WTC11 (cell line): ENCODE measurements at regions not wholly inside any gene's neighbourhood (a gene's known extent, or its start where the extent isn't known, plus 50 kb on each side); places are given as distances from the start of the nearest gene placed in this dataset.

ENCODE experiments used
- ATAC-seq: fragments of 200-7000 bp; cut with Tn5 transposase; 2 replicates; pipeline ENCODE4 v1.10.0; 2021; ENCODE audit warnings: mild to moderate bottlenecking, moderate library complexity
- CTCF ChIA-PET: fragments of 300-600 bp; sonication (Branson Sonifier 250); formaldehyde crosslinking; loops from one replicate; lab custom pipeline; 2021; ENCODE audit warnings: antibody characterized with exemption; lab: Charles Lee
- POLR2A ChIA-PET: fragments of 350-600 bp; sonication (Branson Sonifier 250); formaldehyde crosslinking; loops from one replicate; lab custom pipeline; 2021; ENCODE audit warnings: antibody characterized with exemption; lab: Charles Lee
- DNase-seq: peaks from one replicate; pipeline ENCODE4 v3.0.0; 2021; ENCODE audit warnings: low spot score
- H3K27ac Mint-ChIP-seq: 2 replicates; pipeline ENCODE4 v1.8.0; 2021; ENCODE audit warnings: mixed read lengths
- H3K27me3 Mint-ChIP-seq: 2 replicates; pipeline ENCODE4 v1.8.0; 2021; ENCODE audit warnings: low read depth, mild to moderate bottlenecking, moderate library complexity, mixed read lengths
- H3K36me3 Mint-ChIP-seq: 2 replicates; pipeline ENCODE4 v1.8.0; 2021; ENCODE audit warnings: mixed read lengths
- H3K4me1 Mint-ChIP-seq: 2 replicates; pipeline ENCODE4 v1.8.0; 2022; ENCODE audit warnings: mixed read lengths
- H3K4me3 Mint-ChIP-seq: 2 replicates; pipeline ENCODE4 v1.8.0; 2021; ENCODE audit warnings: mild to moderate bottlenecking, moderate library complexity, mixed read lengths
- H3K9me3 Mint-ChIP-seq: 2 replicates; pipeline ENCODE4 v1.8.0; 2021; ENCODE audit warnings: mixed read lengths
- ATF2 ChIP-seq: sonication (generic); formaldehyde crosslinking; IDR thresholded peaks from 2 replicates; pipeline ENCODE4 v1.8.1; 2022; ENCODE audit warnings: low read depth, missing genetic modification reagents, borderline replicate concordance
- E2F4 ChIP-seq: sonication (generic); formaldehyde crosslinking; IDR thresholded peaks from 2 replicates; pipeline ENCODE4 v1.8.1; 2022; ENCODE audit warnings: low read depth, mild to moderate bottlenecking, moderate library complexity, missing genetic modification reagents, borderline replicate concordance
- ESRRA ChIP-seq: sonication (generic); formaldehyde crosslinking; IDR thresholded peaks from 2 replicates; pipeline ENCODE4 v1.8.1; 2022; ENCODE audit warnings: mild to moderate bottlenecking, missing genetic modification reagents, borderline replicate concordance
- ETV6 ChIP-seq: sonication (generic); formaldehyde crosslinking; IDR thresholded peaks from 2 replicates; pipeline ENCODE4 v1.8.1; 2022; ENCODE audit warnings: mild to moderate bottlenecking, missing genetic modification reagents
- HMGA2 ChIP-seq: fragments of 250-450 bp; sonication (Bioruptor Pico); IDR thresholded peaks from 2 replicates; pipeline ENCODE4 v1.4.0; 2021; ENCODE audit warnings: mild to moderate bottlenecking, moderate library complexity
- JUN ChIP-seq: sonication (generic); formaldehyde crosslinking; IDR thresholded peaks from 2 replicates; pipeline ENCODE4 v1.8.0; 2023; ENCODE audit warnings: mild to moderate bottlenecking, missing genetic modification reagents
- NR3C1 ChIP-seq: sonication (generic); formaldehyde crosslinking; conservative IDR thresholded peaks from 2 replicates; pipeline ENCODE4 v1.8.1; 2023; ENCODE audit warnings: low read depth, mild to moderate bottlenecking, missing genetic modification reagents
- SOX15 ChIP-seq: fragments of 250-450 bp; sonication (Bioruptor Pico); IDR thresholded peaks from 2 replicates; pipeline ENCODE4 v1.9.0; 2021; ENCODE audit warnings: mild to moderate bottlenecking
- TEAD4 ChIP-seq: sonication (generic); formaldehyde crosslinking; IDR thresholded peaks from 2 replicates; pipeline ENCODE4 v1.8.0; 2022; ENCODE audit warnings: mild to moderate bottlenecking, missing genetic modification reagents
- ZNF121 ChIP-seq: sonication (generic); formaldehyde crosslinking; IDR thresholded peaks from 2 replicates; pipeline ENCODE4 v1.8.0; 2023; ENCODE audit warnings: missing genetic modification reagents
- ZNF138 ChIP-seq: sonication (generic); formaldehyde crosslinking; conservative IDR thresholded peaks from 2 replicates; pipeline ENCODE4 v1.8.1; 2022; ENCODE audit warnings: mild to moderate bottlenecking, moderate library complexity, missing genetic modification reagents
- ZNF232 ChIP-seq: sonication (generic); formaldehyde crosslinking; IDR thresholded peaks from 2 replicates; pipeline ENCODE4 v1.8.0; 2022; ENCODE audit warnings: mild to moderate bottlenecking, missing genetic modification reagents
- ZNF396 ChIP-seq: fragments of 250-450 bp; sonication (Bioruptor Pico); IDR thresholded peaks from 2 replicates; pipeline ENCODE4 v1.8.0; 2021; ENCODE audit warnings: mild to moderate bottlenecking, moderate library complexity, borderline replicate concordance
- ZNF423 ChIP-seq: fragments of 250-450 bp; sonication (Bioruptor Pico); IDR thresholded peaks from 2 replicates; pipeline ENCODE4 v2.1.2; 2022; ENCODE audit warnings: mild to moderate bottlenecking, moderate library complexity
- ZNF671 ChIP-seq: fragments of 250-450 bp; sonication (Bioruptor Pico); IDR thresholded peaks from 2 replicates; pipeline ENCODE4 v1.8.0; 2021; ENCODE audit warnings: mild to moderate bottlenecking
- TF ChIP-seq, protein P1 (sequence below): sonication (generic); formaldehyde crosslinking; IDR thresholded peaks from 2 replicates; pipeline ENCODE4 v1.8.1; 2022; ENCODE audit warnings: mild to moderate bottlenecking, missing genetic modification reagents, moderate library complexity, borderline replicate concordance
- TF ChIP-seq, protein P2 (sequence below): sonication (generic); formaldehyde crosslinking; IDR thresholded peaks from 2 replicates; pipeline ENCODE4 v1.8.1; 2022; ENCODE audit warnings: mild to moderate bottlenecking, moderate library complexity, missing genetic modification reagents
- TF ChIP-seq, protein P3 (sequence below): sonication (generic); formaldehyde crosslinking; conservative IDR thresholded peaks from 2 replicates; pipeline ENCODE4 v1.8.1; 2023; ENCODE audit warnings: mild to moderate bottlenecking, low read depth, missing genetic modification reagents, moderate library complexity
- TF ChIP-seq, protein P4 (sequence below): sonication (generic); formaldehyde crosslinking; conservative IDR thresholded peaks from 2 replicates; pipeline ENCODE4 v1.8.1; 2022; ENCODE audit warnings: mild to moderate bottlenecking, missing genetic modification reagents
- TF ChIP-seq, protein P5 (sequence below): sonication (generic); formaldehyde crosslinking; IDR thresholded peaks from 2 replicates; pipeline ENCODE4 v1.8.1; 2023; ENCODE audit warnings: mild to moderate bottlenecking, missing genetic modification reagents
- TF ChIP-seq, protein P6 (sequence below): fragments of 250-450 bp; sonication (Bioruptor Pico); IDR thresholded peaks from 2 replicates; pipeline ENCODE4 v1.9.0; 2021; ENCODE audit warnings: mild to moderate bottlenecking

DNA sequence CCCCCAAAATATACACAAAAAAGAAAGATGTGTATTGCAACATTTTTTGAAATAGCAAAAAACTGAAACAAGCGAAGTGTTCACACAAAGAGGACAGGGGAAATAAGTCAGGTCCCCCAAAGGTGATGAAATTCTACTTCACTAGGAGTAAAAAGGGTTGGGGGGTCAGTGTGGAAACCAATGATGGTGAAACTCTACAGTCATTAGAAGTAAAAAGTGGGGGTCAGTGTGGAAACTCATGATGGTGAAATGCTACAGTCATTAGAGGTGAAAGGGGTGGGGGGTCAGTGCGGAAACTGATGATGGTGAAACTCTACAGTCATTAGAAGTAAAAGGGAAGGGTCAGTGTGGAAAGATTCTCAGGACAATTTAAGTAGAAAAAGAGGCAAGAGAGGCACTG is 298.2 kb downstream of the EIPR1 start:
- Mint-ChIP-seq H3K27ac (no peak overlapping the region), H3K36me3 (no peaks in the 10 kb centered on the region), H3K4me1 (peaks cover 5% of the 10 kb centered on the region; the same call in 1 of the 2 replicates), H3K9me3 (peaks cover 9% of the 10 kb centered on the region; the same call in 1 of the 2 replicates), H3K27me3 (no peaks in the 10 kb centered on the region; the same call in 1 of the 2 replicates), H3K4me3 (no peak overlapping the region)
- CTCF ChIA-PET = no interaction called here
- TF ChIP-seq ETV6 (no peak), ZNF396 (no peak)
- ATAC-seq (no peak), DNase-seq (no peak)
- POLR2A ChIA-PET = no interaction called here

DNA sequence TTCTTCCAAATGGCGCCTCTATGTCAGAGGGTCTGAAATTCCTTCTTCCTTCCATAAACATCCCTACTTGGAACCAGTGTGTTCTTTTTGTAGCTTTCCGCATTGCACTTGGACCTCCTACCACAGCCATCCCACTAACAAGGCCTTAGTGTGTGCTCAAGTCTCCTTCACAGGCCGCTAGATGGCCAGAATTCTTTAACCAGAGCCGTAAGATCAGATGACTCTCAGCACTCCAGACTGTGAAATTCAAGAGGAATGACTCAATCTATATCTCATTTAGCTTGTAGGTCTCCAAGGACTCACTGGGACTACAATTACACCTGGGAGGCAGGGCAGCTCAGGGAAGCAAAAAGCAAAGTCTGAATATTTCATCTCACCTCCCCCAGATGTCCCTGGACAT is 298.9 kb downstream of the EIPR1 start:
- no peak for DNase-seq
- no peak overlapping the region for H3K4me3 Mint-ChIP-seq
- ChIA-PET CTCF (no interaction called here), POLR2A (no interaction called here)
- H3K36me3 Mint-ChIP-seq = no peaks in the 10 kb centered on the region
- no peak for ATAC-seq
- TF ChIP-seq, protein P1, sequence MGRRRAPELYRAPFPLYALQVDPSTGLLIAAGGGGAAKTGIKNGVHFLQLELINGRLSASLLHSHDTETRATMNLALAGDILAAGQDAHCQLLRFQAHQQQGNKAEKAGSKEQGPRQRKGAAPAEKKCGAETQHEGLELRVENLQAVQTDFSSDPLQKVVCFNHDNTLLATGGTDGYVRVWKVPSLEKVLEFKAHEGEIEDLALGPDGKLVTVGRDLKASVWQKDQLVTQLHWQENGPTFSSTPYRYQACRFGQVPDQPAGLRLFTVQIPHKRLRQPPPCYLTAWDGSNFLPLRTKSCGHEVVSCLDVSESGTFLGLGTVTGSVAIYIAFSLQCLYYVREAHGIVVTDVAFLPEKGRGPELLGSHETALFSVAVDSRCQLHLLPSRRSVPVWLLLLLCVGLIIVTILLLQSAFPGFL = no peak
- TF ChIP-seq E2F4 (CRISPR knock-in tag) (no peak), ZNF138 (CRISPR knock-in tag) (no peak), ZNF423 (CRISPR knock-in tag) (no peak), ESRRA (no peak), JUN (CRISPR knock-in tag) (no peak), TEAD4 (no peak), ZNF232 (CRISPR knock-in tag) (no peak), NR3C1 (CRISPR knock-in tag) (no peak), HMGA2 (CRISPR knock-in tag) (no peak), ZNF121 (CRISPR knock-in tag) (no peak)
- TF ChIP-seq, protein P2, sequence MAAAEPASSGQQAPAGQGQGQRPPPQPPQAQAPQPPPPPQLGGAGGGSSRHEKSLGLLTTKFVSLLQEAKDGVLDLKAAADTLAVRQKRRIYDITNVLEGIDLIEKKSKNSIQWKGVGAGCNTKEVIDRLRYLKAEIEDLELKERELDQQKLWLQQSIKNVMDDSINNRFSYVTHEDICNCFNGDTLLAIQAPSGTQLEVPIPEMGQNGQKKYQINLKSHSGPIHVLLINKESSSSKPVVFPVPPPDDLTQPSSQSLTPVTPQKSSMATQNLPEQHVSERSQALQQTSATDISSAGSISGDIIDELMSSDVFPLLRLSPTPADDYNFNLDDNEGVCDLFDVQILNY (CRISPR knock-in tag) = no peak
- TF ChIP-seq, protein P3, sequence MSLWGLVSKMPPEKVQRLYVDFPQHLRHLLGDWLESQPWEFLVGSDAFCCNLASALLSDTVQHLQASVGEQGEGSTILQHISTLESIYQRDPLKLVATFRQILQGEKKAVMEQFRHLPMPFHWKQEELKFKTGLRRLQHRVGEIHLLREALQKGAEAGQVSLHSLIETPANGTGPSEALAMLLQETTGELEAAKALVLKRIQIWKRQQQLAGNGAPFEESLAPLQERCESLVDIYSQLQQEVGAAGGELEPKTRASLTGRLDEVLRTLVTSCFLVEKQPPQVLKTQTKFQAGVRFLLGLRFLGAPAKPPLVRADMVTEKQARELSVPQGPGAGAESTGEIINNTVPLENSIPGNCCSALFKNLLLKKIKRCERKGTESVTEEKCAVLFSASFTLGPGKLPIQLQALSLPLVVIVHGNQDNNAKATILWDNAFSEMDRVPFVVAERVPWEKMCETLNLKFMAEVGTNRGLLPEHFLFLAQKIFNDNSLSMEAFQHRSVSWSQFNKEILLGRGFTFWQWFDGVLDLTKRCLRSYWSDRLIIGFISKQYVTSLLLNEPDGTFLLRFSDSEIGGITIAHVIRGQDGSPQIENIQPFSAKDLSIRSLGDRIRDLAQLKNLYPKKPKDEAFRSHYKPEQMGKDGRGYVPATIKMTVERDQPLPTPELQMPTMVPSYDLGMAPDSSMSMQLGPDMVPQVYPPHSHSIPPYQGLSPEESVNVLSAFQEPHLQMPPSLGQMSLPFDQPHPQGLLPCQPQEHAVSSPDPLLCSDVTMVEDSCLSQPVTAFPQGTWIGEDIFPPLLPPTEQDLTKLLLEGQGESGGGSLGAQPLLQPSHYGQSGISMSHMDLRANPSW (CRISPR knock-in tag) = no peak
- TF ChIP-seq, protein P4, sequence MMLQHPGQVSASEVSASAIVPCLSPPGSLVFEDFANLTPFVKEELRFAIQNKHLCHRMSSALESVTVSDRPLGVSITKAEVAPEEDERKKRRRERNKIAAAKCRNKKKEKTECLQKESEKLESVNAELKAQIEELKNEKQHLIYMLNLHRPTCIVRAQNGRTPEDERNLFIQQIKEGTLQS (CRISPR knock-in tag) = no peak
- H3K4me1 Mint-ChIP-seq = peaks cover 5% of the 10 kb centered on the region; the same call in 1 of the 2 replicates
- H3K27ac Mint-ChIP-seq = no peak overlapping the region
- H3K9me3 Mint-ChIP-seq = peaks cover 5% of the 10 kb centered on the region; the same call in 1 of the 2 replicates
- H3K27me3 Mint-ChIP-seq = no peaks in the 10 kb centered on the region; the same call in 1 of the 2 replicates

DNA sequence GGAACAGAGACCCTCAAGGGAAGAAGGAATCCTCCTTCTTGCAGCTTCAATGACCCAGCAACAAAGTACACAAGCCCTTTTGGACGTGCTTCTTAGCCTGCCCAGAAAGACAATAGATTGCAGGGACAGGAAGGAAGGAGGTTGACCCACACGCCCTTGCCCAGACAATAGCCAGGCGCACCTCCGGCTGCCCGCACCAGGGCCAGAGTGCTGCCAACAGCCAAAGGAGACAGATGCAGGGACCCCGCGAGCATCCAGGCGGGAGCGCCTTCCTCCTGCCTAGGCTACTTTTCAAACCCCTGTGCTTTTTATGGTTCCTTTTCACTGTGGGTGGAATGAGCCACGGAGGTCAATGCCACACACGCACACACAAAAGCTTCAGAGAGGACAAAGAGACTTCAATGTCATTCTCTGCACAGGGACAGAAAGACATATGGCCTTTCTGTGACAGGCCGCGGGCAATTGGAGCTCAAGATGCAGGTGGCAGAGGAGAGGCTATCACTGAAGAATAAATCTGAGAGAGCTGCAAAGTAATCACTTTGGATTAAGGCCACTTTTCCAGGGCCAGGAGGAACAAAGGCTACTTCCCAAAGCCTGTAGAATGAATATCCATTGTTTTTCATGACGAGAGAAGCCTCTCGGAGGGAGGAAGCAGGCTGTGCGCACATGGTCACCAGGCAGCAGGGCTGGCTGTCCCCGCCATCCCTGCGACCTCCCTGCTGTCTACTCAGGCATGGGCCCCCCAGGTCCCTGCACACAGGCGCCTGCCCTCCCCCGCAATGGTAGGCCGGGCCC is 300.6 kb downstream of the EIPR1 start:
- H3K9me3 Mint-ChIP-seq = no peaks in the 10 kb centered on the region
- no peak overlapping the region for H3K4me3 Mint-ChIP-seq
- H3K27ac Mint-ChIP-seq = no peak overlapping the region
- no peaks in the 10 kb centered on the region for H3K36me3 Mint-ChIP-seq
- no peak for DNase-seq
- H3K27me3 Mint-ChIP-seq = no peaks in the 10 kb centered on the region
- ChIA-PET CTCF (no interaction called here), POLR2A (no interaction called here)
- peaks cover 5% of the 10 kb centered on the region; the same call in 1 of the 2 replicates for H3K4me1 Mint-ChIP-seq
- no peak for ATAC-seq
- TF ChIP-seq, protein P5, sequence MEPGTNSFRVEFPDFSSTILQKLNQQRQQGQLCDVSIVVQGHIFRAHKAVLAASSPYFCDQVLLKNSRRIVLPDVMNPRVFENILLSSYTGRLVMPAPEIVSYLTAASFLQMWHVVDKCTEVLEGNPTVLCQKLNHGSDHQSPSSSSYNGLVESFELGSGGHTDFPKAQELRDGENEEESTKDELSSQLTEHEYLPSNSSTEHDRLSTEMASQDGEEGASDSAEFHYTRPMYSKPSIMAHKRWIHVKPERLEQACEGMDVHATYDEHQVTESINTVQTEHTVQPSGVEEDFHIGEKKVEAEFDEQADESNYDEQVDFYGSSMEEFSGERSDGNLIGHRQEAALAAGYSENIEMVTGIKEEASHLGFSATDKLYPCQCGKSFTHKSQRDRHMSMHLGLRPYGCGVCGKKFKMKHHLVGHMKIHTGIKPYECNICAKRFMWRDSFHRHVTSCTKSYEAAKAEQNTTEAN (CRISPR knock-in tag) = no peak
- TF ChIP-seq, protein P6, sequence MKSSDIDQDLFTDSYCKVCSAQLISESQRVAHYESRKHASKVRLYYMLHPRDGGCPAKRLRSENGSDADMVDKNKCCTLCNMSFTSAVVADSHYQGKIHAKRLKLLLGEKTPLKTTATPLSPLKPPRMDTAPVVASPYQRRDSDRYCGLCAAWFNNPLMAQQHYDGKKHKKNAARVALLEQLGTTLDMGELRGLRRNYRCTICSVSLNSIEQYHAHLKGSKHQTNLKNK (CRISPR knock-in tag) = no peak
- TF ChIP-seq SOX15 (CRISPR knock-in tag) (no peak), ATF2 (CRISPR knock-in tag) (no peak), ZNF671 (CRISPR knock-in tag) (no peak)
- TF ChIP-seq, protein P1 = no peak
